H7 (cell line): ENCODE measurements at regions not wholly inside any gene's neighbourhood (a gene's known extent, or its start where the extent isn't known, plus 50 kb on each side); places are given as distances from the start of the nearest gene placed in this dataset.

Source experiments
- DNase-seq: peaks from one replicate; pipeline ENCODE4 v3.0.0; 2012
- H3K27me3 ChIP-seq: 2 replicates; pipeline ENCODE4 v1.6.0; 2011; ENCODE audit warnings: mild to moderate bottlenecking, low read length; ENCODE audit not compliant: control insufficient read depth, insufficient read depth
- H3K36me3 ChIP-seq: replicated peaks from 2 replicates; pipeline ENCODE4 v1.5.1; 2011; ENCODE audit warnings: low read length; ENCODE audit not compliant: control insufficient read depth, insufficient read depth
- H3K4me3 ChIP-seq: 2 replicates; pipeline ENCODE4 v1.5.1; 2011; ENCODE audit warnings: low read depth, mild to moderate bottlenecking, control low read depth, low read length, moderate library complexity; ENCODE audit not compliant: insufficient read depth

- no peak for DNase-seq
- H3K36me3 ChIP-seq = no peaks in the 10 kb centered on the region
- H3K27me3 ChIP-seq = no peaks in the 10 kb centered on the region
- no peak overlapping the region for H3K4me3 ChIP-seq
Observed at GRCh38 chr4:1535926-1536578, 129.8 kb upstream of the NKX1-1 start.

- Histone ChIP-seq H3K4me3 (no peak overlapping the region), H3K36me3 (no peaks in the 10 kb centered on the region), H3K27me3 (no peaks in the 10 kb centered on the region)
- DNase-seq = no peak
Observed at GRCh38 chr4:1534876-1535526, 128.8 kb upstream of the NKX1-1 start.

- Histone ChIP-seq H3K36me3 (no peaks in the 10 kb centered on the region), H3K27me3 (no peaks in the 10 kb centered on the region), H3K4me3 (no peak overlapping the region)
- DNase-seq = no peak
Observed at GRCh38 chr4:1534095-1534872, 128.0 kb upstream of the NKX1-1 start.

- no peak for DNase-seq
- H3K4me3 ChIP-seq = no peak overlapping the region
- H3K27me3 ChIP-seq = no peaks in the 10 kb centered on the region
- H3K36me3 ChIP-seq = no peaks in the 10 kb centered on the region
Observed at GRCh38 chr4:1533501-1534064, 127.3 kb upstream of the NKX1-1 start.

GRCh38 chr4:1532549-1533395, 126.5 kb upstream of the NKX1-1 start:
- Histone ChIP-seq H3K36me3 (no peaks in the 10 kb centered on the region), H3K4me3 (no peak overlapping the region), H3K27me3 (no peaks in the 10 kb centered on the region)
- no peak for DNase-seq

- no peaks in the 10 kb centered on the region for H3K36me3 ChIP-seq
- H3K27me3 ChIP-seq = no peaks in the 10 kb centered on the region
- H3K4me3 ChIP-seq = no peak overlapping the region
- DNase-seq = no peak
Observed at GRCh38 chr4:1531683-1532548, 125.7 kb upstream of the NKX1-1 start.

GRCh38 chr4:1530356-1530755, 124.1 kb upstream of the NKX1-1 start:
- Histone ChIP-seq H3K4me3 (no peak overlapping the region), H3K27me3 (no peaks in the 10 kb centered on the region), H3K36me3 (no peaks in the 10 kb centered on the region)
- no peak for DNase-seq

- no peak overlapping the region for H3K4me3 ChIP-seq
- H3K36me3 ChIP-seq = no peaks in the 10 kb centered on the region
- H3K27me3 ChIP-seq = no peaks in the 10 kb centered on the region; the same call in 1 of the 2 replicates
- no peak for DNase-seq
Observed at GRCh38 chr4:1524761-1525160, 118.5 kb upstream of the NKX1-1 start.

GRCh38 chr4:1523907-1524636, 117.8 kb upstream of the NKX1-1 start:
- no peaks in the 10 kb centered on the region for H3K36me3 ChIP-seq
- no peak for DNase-seq
- H3K27me3 ChIP-seq = no peaks in the 10 kb centered on the region; the same call in 1 of the 2 replicates
- no peak overlapping the region for H3K4me3 ChIP-seq

GRCh38 chr4:1523506-1523905, 117.3 kb upstream of the NKX1-1 start:
- DNase-seq = no peak
- no peaks in the 10 kb centered on the region; the same call in 1 of the 2 replicates for H3K27me3 ChIP-seq
- H3K36me3 ChIP-seq = no peaks in the 10 kb centered on the region
- no peak overlapping the region for H3K4me3 ChIP-seq

GRCh38 chr4:1523033-1523432, 116.8 kb upstream of the NKX1-1 start:
- Histone ChIP-seq H3K27me3 (no peaks in the 10 kb centered on the region; the same call in 1 of the 2 replicates), H3K36me3 (no peaks in the 10 kb centered on the region), H3K4me3 (no peak overlapping the region)
- DNase-seq = no peak

- no peak for DNase-seq
- no peaks in the 10 kb centered on the region for H3K36me3 ChIP-seq
- no peak overlapping the region for H3K4me3 ChIP-seq
- no peaks in the 10 kb centered on the region; the same call in 1 of the 2 replicates for H3K27me3 ChIP-seq
Observed at GRCh38 chr4:1522606-1523005, 116.4 kb upstream of the NKX1-1 start.

- H3K4me3 ChIP-seq = no peak overlapping the region
- DNase-seq = no peak
- H3K27me3 ChIP-seq = no peaks in the 10 kb centered on the region; the same call in 1 of the 2 replicates
- no peaks in the 10 kb centered on the region for H3K36me3 ChIP-seq
Observed at GRCh38 chr4:1521821-1522361, 115.6 kb upstream of the NKX1-1 start.
